ENCODE measurements at regions not wholly inside any gene's neighbourhood (a gene's known extent, or its start where the extent isn't known, plus 50 kb on each side); places are given as distances from the start of the nearest gene placed in this dataset.

DNA sequence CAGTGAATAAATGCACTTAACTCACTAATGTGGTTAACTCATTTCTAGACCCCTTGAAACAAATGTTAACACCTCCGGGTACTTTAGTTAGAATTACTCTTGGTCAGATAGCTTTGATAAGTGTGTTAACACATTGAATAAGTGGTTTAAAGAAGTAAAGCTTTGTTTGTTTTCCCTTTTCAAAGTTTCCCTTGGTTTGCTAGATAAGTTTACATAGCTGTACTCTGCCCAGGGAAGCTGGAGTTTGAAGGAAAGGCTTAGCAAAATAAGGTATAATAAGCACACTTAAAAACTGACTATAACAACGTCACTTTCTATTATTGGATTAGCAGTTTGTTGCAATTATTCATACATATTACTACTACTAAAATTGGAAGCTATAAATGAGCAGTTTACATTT, 1233.9 kb upstream of the ADGRL2 start:
- Mint-ChIP-seq H3K36me3 (no peaks in the 10 kb centered on the region), H3K4me3 (no peak overlapping the region), H3K9me3 (peaks cover 0 to 8% (median 0%) of the 10 kb centered on the region in 7 donors), H3K27ac (no peak overlapping the region), H3K27me3 (ENCODE audit: low read depth in 3 of 3) (peaks cover 0 to 2% (median 0%) of the 10 kb centered on the region in 3 donors), H3K4me1 (no peaks in the 10 kb centered on the region)
- H4K20me1 ChIP-seq (ENCODE audit: insufficient read depth, low read length): no peaks in the 10 kb centered on the region
- WGBS (ENCODE audit: insufficient coverage): no CpG with 5 or more reads among the region's 2 CpGs
- peaks cover 0 to 4% of the 10 kb centered on the region in 2 donors for H3K9me3 ChIP-seq (replicated peaks in 1 of 2; ENCODE audit: control insufficient read depth in 1 of 2, insufficient read depth in 1 of 2, low read length in 2 of 2)
- no peak overlapping the region for H3K27ac ChIP-seq (ENCODE audit: low read depth in 1 of 2, low read length in 2 of 2)
- H3K9ac ChIP-seq (ENCODE audit: insufficient read depth, low read length, poor library complexity, severe bottlenecking): no peak overlapping the region
- no peaks in the 10 kb centered on the region for H3K4me1 ChIP-seq (ENCODE audit: control insufficient read depth in 1 of 2, insufficient read depth in 2 of 2, low read length in 2 of 2)
- H3K4me3 ChIP-seq (replicated peaks in 1 of 3; ENCODE audit: low read depth in 2 of 3, low read length in 3 of 3): no peak overlapping the region
- no peak overlapping the region for H2AFZ ChIP-seq (ENCODE audit: insufficient read depth, low read depth, low read length, poor library complexity, severe bottlenecking)
- no peaks in the 10 kb centered on the region for H3K79me2 ChIP-seq (ENCODE audit: insufficient read depth, low read length)
- intact Hi-C loops (cut with micrococcal nuclease): no loop called here
- H3K27me3 ChIP-seq (ENCODE audit: control insufficient read depth in 2 of 2, insufficient read depth in 2 of 2, low read length in 2 of 2): no peaks in the 10 kb centered on the region
- H3K4me2 ChIP-seq (replicated peaks; ENCODE audit: extremely low read depth, low read length, poor library complexity, severe bottlenecking): no peak overlapping the region
- DNase-seq: no peak
- H3K36me3 ChIP-seq (replicated peaks in 1 of 2; ENCODE audit: control insufficient read depth in 1 of 2, insufficient read depth in 2 of 2, low read length in 2 of 2): no peaks in the 10 kb centered on the region
- TF ChIP-seq, protein P1, sequence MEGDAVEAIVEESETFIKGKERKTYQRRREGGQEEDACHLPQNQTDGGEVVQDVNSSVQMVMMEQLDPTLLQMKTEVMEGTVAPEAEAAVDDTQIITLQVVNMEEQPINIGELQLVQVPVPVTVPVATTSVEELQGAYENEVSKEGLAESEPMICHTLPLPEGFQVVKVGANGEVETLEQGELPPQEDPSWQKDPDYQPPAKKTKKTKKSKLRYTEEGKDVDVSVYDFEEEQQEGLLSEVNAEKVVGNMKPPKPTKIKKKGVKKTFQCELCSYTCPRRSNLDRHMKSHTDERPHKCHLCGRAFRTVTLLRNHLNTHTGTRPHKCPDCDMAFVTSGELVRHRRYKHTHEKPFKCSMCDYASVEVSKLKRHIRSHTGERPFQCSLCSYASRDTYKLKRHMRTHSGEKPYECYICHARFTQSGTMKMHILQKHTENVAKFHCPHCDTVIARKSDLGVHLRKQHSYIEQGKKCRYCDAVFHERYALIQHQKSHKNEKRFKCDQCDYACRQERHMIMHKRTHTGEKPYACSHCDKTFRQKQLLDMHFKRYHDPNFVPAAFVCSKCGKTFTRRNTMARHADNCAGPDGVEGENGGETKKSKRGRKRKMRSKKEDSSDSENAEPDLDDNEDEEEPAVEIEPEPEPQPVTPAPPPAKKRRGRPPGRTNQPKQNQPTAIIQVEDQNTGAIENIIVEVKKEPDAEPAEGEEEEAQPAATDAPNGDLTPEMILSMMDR (IDR thresholded peaks at IDR 0.05): no peak

DNA sequence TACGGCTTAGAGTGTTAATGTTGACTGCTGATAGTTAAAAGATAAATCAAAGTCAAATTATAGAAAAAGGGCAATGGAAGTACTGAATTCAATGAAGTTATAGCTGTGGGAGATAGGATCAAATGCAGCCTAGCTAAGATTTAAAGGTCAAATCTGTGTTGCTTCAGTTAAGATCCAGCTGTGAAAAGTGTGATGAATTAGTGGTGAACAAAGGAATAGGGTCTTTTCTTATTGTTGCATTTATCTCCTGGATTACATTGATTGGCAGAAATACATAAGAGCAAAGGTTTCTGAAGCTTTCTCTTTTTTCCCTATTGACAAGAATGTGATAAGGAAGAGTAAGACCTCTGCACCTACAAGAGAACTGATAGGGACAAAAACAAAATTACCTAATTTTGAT, 1234.6 kb upstream of the ADGRL2 start:
- Histone ChIP-seq H3K36me3 (replicated peaks in 1 of 2; ENCODE audit: control insufficient read depth in 1 of 2, insufficient read depth in 2 of 2, low read length in 2 of 2) (no peaks in the 10 kb centered on the region), H3K79me2 (ENCODE audit: insufficient read depth, low read length) (no peaks in the 10 kb centered on the region), H4K20me1 (ENCODE audit: insufficient read depth, low read length) (no peaks in the 10 kb centered on the region), H3K27me3 (ENCODE audit: control insufficient read depth in 2 of 2, insufficient read depth in 2 of 2, low read length in 2 of 2) (no peaks in the 10 kb centered on the region), H3K27ac (ENCODE audit: low read depth in 1 of 2, low read length in 2 of 2) (no peak overlapping the region), H3K9ac (ENCODE audit: insufficient read depth, low read length, poor library complexity, severe bottlenecking) (no peak overlapping the region), H3K9me3 (replicated peaks in 1 of 2; ENCODE audit: control insufficient read depth in 1 of 2, insufficient read depth in 1 of 2, low read length in 2 of 2) (peaks cover 0 to 4% of the 10 kb centered on the region in 2 donors), H2AFZ (ENCODE audit: insufficient read depth, low read depth, low read length, poor library complexity, severe bottlenecking) (no peak overlapping the region), H3K4me1 (ENCODE audit: control insufficient read depth in 1 of 2, insufficient read depth in 2 of 2, low read length in 2 of 2) (no peaks in the 10 kb centered on the region), H3K4me3 (replicated peaks in 1 of 3; ENCODE audit: low read depth in 2 of 3, low read length in 3 of 3) (no peak overlapping the region), H3K4me2 (replicated peaks; ENCODE audit: extremely low read depth, low read length, poor library complexity, severe bottlenecking) (no peak overlapping the region)
- Mint-ChIP-seq H3K4me3 (no peak overlapping the region), H3K27ac (no peak overlapping the region), H3K27me3 (ENCODE audit: low read depth in 3 of 3) (no peaks in the 10 kb centered on the region), H3K4me1 (no peaks in the 10 kb centered on the region), H3K36me3 (no peaks in the 10 kb centered on the region), H3K9me3 (peaks cover 0 to 8% (median 0%) of the 10 kb centered on the region in 7 donors)
- intact Hi-C loops (cut with micrococcal nuclease): no loop called here
- DNase-seq: no peak
- 80% methylated on average over 1 of the region's 1 CpG for WGBS (ENCODE audit: insufficient coverage)
- TF ChIP-seq, protein P1 (IDR thresholded peaks at IDR 0.05): no peak
